Loucy (cell line): ENCODE measurements at regions not wholly inside any gene's neighbourhood (a gene's known extent, or its start where the extent isn't known, plus 50 kb on each side); places are given as distances from the start of the nearest gene placed in this dataset.

Source experiments
- H2AFZ ChIP-seq: fragments of 200-600 bp; sonication (generic); 2 replicates; pipeline ENCODE4 v1.6.0; 2016; ENCODE audit warnings: antibody characterized with exemption, mild to moderate bottlenecking, low read length, moderate library complexity
- H3F3A ChIP-seq: fragments of 200-600 bp; 2 replicates; pipeline ENCODE4 v1.6.0; 2016; ENCODE audit warnings: antibody characterized with exemption, low read depth, mild to moderate bottlenecking
- H3K27me3 ChIP-seq: fragments of 200-600 bp; sonication (generic); 2 replicates; pipeline ENCODE4 v1.6.1; 2014; ENCODE audit warnings: low read length, mild to moderate bottlenecking; ENCODE audit not compliant: insufficient read depth, poor library complexity, severe bottlenecking
- H3K36me3 ChIP-seq: fragments of 200-600 bp; sonication (generic); 2 replicates; pipeline ENCODE4 v1.6.1; 2016; ENCODE audit warnings: low read length; ENCODE audit not compliant: insufficient read depth
- H3K4me1 ChIP-seq: fragments of 200-600 bp; sonication (generic); 2 replicates; pipeline ENCODE4 v1.5.1; 2014; ENCODE audit warnings: low read length, mild to moderate bottlenecking; ENCODE audit not compliant: insufficient read depth, poor library complexity, severe bottlenecking
- H3K4me2 ChIP-seq: fragments of 200-600 bp; sonication (generic); 2 replicates; pipeline ENCODE4 v1.6.0; 2014; ENCODE audit warnings: antibody characterized with exemption, low read length, low read depth, mild to moderate bottlenecking; ENCODE audit not compliant: poor library complexity, severe bottlenecking
- H3K4me3 ChIP-seq: fragments of 200-600 bp; sonication (generic); 2 replicates; pipeline ENCODE4 v1.5.1; 2014; ENCODE audit warnings: low read length, mild to moderate bottlenecking, mixed read lengths; ENCODE audit not compliant: poor library complexity, severe bottlenecking
- H3K79me2 ChIP-seq: fragments of 200-600 bp; sonication (generic); 2 replicates; pipeline ENCODE4 v1.6.1; 2014; ENCODE audit warnings: low read length; ENCODE audit not compliant: insufficient read depth
- H3K9ac ChIP-seq: fragments of 200-600 bp; sonication (generic); 2 replicates; pipeline ENCODE4 v1.6.0; 2014; ENCODE audit warnings: mild to moderate bottlenecking, low read depth, low read length, moderate library complexity; ENCODE audit not compliant: poor library complexity, severe bottlenecking
- H3K9me2 ChIP-seq: fragments of 200-600 bp; sonication (generic); replicated peaks from 2 replicates; pipeline ENCODE4 v1.6.1; 2016; ENCODE audit warnings: low read depth, low read length, mixed read lengths
- H3K9me3 ChIP-seq: fragments of 200-600 bp; sonication (generic); 2 replicates; pipeline ENCODE4 v1.6.1; 2014; ENCODE audit warnings: mild to moderate bottlenecking, antibody characterized with exemption, low read length, low read depth; ENCODE audit not compliant: insufficient read depth
- H4K20me1 ChIP-seq: fragments of 200-600 bp; sonication (generic); 2 replicates; pipeline ENCODE4 v1.6.0; 2014; ENCODE audit warnings: antibody characterized with exemption, low read length, mild to moderate bottlenecking; ENCODE audit not compliant: insufficient read depth, poor library complexity, severe bottlenecking
- EZH2phosphoT487 ChIP-seq: fragments of 200-600 bp; IDR thresholded peaks from 2 replicates; pipeline ENCODE4 v1.6.1; 2018; ENCODE audit warnings: antibody characterized with exemption, mild to moderate bottlenecking, moderate library complexity, borderline replicate concordance
- TF ChIP-seq, protein P1 (sequence below): fragments of 200-600 bp; sonication (generic); conservative IDR thresholded peaks from 2 replicates; pipeline ENCODE4 v1.5.1; 2014; ENCODE audit warnings: mild to moderate bottlenecking, antibody characterized with exemption, low read length

DNA sequence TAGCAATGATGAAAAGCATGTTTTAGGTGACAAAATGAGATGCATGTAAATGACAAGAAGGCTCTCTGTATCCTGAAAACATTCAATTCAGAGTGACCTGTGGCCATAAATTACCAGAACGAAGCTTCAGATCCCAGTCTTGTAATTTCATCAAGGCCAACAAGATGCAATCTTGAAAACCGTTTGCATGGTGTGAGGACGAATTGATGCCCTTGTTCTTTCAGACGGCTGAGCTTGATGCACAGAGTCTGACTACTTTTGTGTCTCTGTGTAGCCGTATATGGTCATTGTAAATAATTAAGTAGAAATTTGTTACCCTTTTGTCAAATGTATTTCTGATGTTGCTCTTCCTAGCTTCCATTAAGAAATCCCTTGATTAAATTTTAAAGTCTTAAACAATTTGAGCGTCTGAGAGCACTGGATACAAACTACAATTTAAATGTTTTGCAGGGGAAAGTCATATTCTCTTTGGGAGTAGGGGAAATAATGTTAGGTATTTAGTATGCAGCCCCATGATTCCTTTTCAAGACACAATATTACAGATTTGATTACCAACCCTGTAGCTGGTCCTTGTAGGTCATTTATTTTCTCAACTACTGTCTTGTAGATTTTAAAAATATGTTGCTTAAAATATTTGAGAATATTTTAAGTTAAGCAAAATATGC is 125.8 kb upstream of the PCDH9 start:
- Histone ChIP-seq H3K4me1 (peaks cover 3% of the 10 kb centered on the region), H4K20me1 (no peaks in the 10 kb centered on the region), H3K27me3 (no peaks in the 10 kb centered on the region), H3K9ac (no peak overlapping the region), H3K4me3 (no peak overlapping the region), H3K9me2 (no peaks in the 10 kb centered on the region), H3F3A (no peaks in the 10 kb centered on the region; the same call in 1 of the 2 replicates), H3K4me2 (no peak overlapping the region), H2AFZ (no peak overlapping the region), H3K79me2 (no peaks in the 10 kb centered on the region), H3K9me3 (no peaks in the 10 kb centered on the region), H3K36me3 (no peaks in the 10 kb centered on the region)
- TF ChIP-seq EZH2phosphoT487: no peak
- TF ChIP-seq, protein P1, sequence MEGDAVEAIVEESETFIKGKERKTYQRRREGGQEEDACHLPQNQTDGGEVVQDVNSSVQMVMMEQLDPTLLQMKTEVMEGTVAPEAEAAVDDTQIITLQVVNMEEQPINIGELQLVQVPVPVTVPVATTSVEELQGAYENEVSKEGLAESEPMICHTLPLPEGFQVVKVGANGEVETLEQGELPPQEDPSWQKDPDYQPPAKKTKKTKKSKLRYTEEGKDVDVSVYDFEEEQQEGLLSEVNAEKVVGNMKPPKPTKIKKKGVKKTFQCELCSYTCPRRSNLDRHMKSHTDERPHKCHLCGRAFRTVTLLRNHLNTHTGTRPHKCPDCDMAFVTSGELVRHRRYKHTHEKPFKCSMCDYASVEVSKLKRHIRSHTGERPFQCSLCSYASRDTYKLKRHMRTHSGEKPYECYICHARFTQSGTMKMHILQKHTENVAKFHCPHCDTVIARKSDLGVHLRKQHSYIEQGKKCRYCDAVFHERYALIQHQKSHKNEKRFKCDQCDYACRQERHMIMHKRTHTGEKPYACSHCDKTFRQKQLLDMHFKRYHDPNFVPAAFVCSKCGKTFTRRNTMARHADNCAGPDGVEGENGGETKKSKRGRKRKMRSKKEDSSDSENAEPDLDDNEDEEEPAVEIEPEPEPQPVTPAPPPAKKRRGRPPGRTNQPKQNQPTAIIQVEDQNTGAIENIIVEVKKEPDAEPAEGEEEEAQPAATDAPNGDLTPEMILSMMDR: no peak

DNA sequence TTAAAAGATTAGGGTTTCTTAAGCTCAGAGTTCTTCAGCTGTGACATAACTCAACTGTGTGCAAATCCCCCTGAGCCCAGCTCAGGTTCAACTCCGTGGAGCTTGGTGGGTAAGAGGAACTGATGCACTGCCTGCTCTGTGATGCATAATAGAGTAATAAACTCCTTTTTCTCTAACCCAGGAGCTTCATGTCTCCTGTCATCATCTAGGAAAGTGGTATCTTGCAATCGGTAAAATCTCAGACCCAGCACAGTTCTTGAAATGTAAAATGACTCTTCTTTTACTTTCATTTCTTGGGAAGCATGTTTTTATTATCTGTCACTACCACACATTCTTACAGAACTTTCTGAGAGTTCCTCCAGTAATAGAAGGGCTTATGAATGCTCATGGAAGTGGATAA is 123.8 kb upstream of the PCDH9 start:
- no peak overlapping the region for H3K9ac ChIP-seq
- peaks cover 3% of the 10 kb centered on the region for H3K4me1 ChIP-seq
- H3K4me3 ChIP-seq: peak overlapping the region; percentile 45
- H3K36me3 ChIP-seq: no peaks in the 10 kb centered on the region
- H2AFZ ChIP-seq: peak overlapping the region; percentile 81
- H4K20me1 ChIP-seq: no peaks in the 10 kb centered on the region
- no peaks in the 10 kb centered on the region for H3K9me2 ChIP-seq
- H3F3A ChIP-seq: no peaks in the 10 kb centered on the region; the same call in 1 of the 2 replicates
- no peaks in the 10 kb centered on the region for H3K79me2 ChIP-seq
- H3K27me3 ChIP-seq: no peaks in the 10 kb centered on the region
- no peak for TF ChIP-seq EZH2phosphoT487
- TF ChIP-seq, protein P1: no peak
- H3K4me2 ChIP-seq: peak overlapping the region; percentile 53
- H3K9me3 ChIP-seq: no peaks in the 10 kb centered on the region

DNA sequence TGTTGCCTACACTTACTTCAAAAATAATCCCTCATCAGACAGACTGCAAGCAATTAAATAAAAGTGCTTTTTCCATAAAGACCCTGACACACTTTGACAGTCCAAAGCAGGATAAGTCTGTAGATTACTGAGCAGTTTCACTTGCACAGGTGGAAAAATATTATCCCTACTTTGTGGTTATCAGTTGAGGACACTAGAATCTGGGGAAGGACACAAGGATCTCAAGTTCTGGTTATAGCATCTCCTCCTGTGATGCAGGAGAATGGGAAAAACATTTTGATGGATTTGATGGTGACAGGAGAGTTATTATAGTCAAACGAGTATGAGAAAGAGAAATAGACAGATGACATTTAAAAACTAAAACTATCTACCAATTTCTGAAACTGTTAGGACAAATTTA is 122.9 kb upstream of the PCDH9 start:
- Histone ChIP-seq H3K4me3 (no peak overlapping the region), H4K20me1 (no peaks in the 10 kb centered on the region), H3K9me2 (no peaks in the 10 kb centered on the region), H3K4me1 (peaks cover 3% of the 10 kb centered on the region), H3F3A (no peaks in the 10 kb centered on the region; the same call in 1 of the 2 replicates), H2AFZ (peak overlapping the region; percentile 81), H3K79me2 (no peaks in the 10 kb centered on the region), H3K4me2 (no peak overlapping the region), H3K9ac (no peak overlapping the region), H3K9me3 (no peaks in the 10 kb centered on the region), H3K27me3 (no peaks in the 10 kb centered on the region), H3K36me3 (no peaks in the 10 kb centered on the region)
- TF ChIP-seq, protein P1: no peak
- TF ChIP-seq EZH2phosphoT487: no peak
